Left ventricle myocardium superior (tissue), 1 donor: ENCODE measurements at regions not wholly inside any gene's neighbourhood (a gene's known extent, or its start where the extent isn't known, plus 50 kb on each side); places are given as distances from the start of the nearest gene placed in this dataset.
"Not testable (repeated sequence)": the region's sequence is repeated elsewhere in the genome, so short reads cannot be mapped to it uniquely, and the experiment has no call there.

ENCODE experiments used
- ATAC-seq: fragments of 200-7000 bp; cut with Tn5 transposase; one replicate; pipeline ENCODE4 v1.9.1; 2020; ENCODE audit warnings: mild to moderate bottlenecking, moderate library complexity
- DNase-seq: peaks from one replicate; pipeline ENCODE4 v3.0.0-alpha.2; 2020
- intact Hi-C: fragments of 100-400 bp; cut with micrococcal nuclease; formaldehyde crosslinking; loops from one replicate; pipeline ENCODE4 v1.11.0; 2022
- donor health status: DM: no; HTN: yes; CAD: no; lungs with severe emphysema.

DNA sequence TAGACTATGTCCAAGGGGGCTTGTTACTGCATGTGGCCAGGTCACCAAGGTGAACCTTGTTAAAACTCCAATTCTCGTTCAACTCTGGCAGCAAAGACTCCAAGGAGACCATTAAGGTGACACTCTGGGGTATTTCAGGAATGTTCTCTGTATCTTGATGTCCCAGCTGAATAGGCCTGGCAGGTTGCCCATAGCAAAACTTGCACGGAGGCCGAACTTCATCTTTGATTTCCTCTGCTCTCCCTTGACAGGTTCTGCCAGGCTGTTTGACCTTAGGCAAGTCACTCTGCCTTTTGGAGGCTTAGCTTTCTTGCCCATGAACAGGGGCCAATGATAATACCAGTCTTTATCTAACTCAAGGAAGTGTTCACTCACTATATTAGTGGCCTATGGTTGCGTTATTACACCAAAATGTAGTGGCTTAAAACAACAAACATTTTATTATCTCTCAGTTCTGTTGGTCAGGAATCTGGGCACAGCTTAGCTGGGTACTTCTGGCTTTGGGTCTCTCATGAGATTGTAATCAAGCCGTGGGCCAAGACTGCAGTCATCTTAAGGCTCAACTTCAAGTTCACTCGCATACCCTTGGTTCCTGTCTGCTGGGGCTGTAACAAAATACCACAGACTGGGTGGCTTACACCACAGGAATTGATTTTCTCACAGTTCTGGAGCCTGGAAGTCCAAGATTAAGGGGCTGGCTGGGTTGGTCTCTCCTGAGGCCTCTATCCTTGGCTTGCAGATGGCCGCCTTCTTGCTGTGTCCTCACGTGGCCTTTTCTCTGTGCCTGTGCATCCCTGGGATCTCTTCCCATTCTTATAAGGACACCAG, 168.5 kb downstream of the UTP18 start:
- intact Hi-C loops = no loop called here
- ATAC-seq (no peak), DNase-seq (no peak)

DNA sequence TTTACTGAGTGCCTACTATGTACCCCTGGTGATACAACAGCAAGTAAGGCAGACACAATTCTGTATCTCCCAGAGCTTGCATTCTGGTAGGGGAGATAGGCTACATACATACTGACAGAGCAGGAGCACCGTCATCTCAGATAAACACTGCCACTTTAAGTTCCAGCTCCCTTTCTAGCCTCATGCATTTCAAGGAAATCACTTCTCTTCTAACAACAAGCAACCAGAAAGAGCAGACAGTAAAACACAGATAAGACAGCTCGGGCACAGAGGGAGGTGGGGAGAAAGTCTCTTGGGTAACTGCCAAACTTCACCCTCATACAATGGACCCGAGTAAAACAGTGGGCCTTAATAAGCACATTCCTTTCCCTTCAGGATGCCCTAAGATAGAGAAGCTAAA, 169.6 kb downstream of the UTP18 start:
- intact Hi-C loops, ATAC-seq, DNase-seq: not testable (repeated sequence)

DNA sequence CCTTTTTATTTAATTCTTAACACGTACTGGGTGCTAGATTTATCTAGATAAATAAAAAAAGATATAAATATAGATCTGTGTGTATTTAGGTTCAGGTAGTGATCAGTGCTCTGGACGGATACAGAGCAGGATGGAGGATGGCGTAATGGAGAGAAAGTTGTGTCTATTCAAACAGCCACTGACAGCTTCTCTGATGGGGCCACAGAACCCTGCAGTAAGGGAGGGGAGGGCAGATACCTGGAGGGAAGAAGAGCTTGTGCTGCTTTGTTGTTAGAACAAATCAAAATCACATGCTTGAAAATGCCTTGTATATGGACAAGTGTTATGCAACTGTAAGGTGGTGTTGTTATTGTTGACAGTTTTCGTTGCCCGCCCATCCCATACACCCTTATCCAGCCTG, 170.2 kb downstream of the UTP18 start:
- intact Hi-C loops = no loop called here
- no peak for ATAC-seq
- no peak for DNase-seq

DNA sequence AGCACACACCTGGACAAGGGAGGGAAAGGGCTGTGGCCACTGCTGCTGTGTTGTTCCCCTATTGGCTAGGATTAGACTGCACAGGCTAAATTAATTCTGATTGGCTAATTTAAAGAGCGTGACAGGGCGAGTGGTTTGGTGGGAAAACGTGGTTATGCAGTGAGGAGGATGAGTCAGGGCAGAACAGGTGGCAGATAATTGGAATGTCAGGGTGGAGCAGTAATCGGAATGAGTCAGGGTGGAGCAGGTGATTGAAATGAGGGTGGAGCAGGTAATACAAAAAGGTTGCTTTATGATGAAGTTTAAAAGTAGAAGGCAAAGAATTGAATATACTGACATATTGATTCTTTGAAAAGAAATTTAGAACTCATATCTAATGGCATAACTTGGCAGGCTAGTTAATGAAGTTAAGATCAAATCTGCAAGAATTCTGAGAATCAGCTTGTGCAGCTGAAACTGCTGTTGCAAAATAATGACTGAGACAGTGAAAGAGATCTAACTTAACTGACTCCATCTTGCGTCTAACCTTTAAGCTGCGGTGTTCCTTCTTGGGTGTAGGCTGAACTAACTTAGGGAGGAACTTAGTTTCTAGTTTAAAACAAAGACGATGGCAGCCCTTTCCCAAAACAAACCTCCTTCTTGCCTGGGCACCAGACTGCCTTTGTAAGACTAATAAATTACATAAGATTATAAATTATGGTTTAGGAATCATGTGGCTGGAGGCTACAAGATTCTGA, 174.3 kb downstream of the UTP18 start:
- ATAC-seq (no peak), DNase-seq (no peak)
- intact Hi-C loops = no loop called here

DNA sequence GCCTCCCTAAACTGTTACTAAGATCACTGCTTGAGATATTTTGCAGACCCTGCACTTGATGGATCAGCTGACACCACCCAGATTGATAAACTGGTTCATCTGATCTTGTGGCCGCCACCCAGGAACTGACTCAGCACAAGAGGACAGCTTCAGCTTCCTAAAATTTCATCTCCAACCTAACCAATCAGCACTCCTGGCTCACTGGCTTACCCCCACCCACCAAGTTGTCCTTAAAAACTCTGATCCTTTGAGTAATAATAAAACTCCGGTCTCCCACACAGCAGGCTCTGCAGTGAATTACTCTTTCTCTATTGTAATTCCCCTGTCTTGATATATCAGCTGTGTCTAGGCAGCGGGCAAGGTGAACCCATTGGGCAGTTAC, 174.8 kb downstream of the UTP18 start:
- ATAC-seq (no peak), DNase-seq (no peak)
- intact Hi-C loops = no loop called here

DNA sequence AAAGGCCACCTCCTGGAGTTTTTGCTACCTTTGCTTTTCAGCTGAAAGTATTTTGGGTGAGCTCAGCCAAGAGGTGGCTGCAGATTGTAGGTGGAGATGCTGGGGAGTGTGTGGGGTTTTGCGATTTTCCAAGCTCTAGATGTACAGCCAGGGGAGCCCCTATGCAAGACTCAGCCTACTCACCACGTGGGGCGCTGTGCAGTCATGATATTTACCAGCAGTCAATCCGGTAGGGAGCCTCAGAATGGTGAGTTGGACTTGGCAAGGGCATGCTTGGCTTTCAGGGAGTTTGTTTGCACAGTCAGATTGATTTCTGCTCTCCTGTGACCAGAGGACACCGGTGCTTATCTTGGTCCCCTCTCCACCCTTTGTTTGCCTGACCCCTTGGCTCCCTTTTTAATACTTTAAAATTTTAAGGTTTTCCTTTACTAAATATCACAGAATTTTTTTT, 175.3 kb downstream of the UTP18 start:
- peak; percentile 39 for DNase-seq
- ATAC-seq = peak; percentile 34
- intact Hi-C loops = no loop called here

DNA sequence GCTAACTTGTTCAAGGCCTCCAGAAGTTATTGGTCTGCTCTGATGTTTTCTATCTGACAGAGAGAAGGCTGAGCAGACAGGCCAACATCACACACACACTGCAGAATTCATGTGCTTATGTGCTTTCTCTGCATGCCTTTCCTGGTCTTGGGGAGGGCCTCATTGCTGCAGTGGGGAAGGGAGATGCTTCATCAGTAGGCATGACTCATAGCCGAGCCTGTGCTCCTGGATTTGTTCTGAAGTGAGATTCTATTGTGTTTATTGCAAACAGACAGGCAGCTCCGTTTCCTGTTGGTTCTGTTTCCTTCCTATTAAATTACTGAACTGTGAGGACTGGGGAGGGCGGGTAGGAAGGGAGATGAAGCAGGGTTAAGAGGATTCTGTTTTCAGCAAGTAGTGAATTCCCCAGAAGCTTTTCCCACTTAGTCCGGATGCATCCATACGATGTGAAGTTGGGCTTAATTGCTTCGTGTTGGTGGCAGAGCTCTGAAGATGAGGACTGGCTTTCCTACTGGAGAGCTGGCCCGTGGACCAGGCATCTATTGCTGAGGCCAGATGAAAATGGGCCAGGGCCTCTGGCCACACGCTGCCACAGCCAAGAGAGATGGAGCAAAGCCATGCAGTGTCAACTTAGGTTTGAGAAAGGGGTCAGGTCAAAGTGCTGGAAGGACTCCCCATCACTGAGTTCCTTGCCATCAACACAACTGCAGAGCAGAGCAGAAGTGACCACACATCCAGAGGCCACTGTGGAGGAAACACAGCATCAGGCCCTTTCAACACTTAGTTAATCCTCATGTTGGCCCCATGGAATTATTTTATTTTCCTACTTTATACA, 179.3 kb downstream of the UTP18 start:
- ATAC-seq = peak; percentile 67
- peak; percentile 34 for DNase-seq

DNA sequence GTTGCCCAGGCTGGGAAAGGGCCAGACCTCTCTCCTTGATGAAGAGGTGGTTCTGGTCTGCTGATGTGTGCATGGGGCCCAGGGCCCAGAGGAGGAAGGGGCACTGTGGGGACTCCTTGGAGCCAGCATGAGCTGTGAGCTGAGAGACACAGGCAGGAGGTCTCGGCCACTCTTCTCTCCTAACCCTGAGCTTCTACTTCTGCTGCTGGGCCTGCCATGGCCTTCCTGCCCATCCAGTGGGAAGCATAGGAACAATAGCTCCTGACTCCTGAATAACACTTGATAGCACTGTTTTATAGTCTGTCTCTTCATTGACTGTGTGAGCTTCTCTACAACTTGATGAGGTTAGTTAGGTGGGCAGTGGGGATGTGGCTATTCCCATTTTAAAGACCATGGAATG, 181.1 kb downstream of the UTP18 start:
- intact Hi-C loops = no loop called here
- DNase-seq (no peak), ATAC-seq (no peak)

More for the DNA sequence above, 179.3 kb downstream of the UTP18 start:
- intact Hi-C loops = no loop called here

DNA sequence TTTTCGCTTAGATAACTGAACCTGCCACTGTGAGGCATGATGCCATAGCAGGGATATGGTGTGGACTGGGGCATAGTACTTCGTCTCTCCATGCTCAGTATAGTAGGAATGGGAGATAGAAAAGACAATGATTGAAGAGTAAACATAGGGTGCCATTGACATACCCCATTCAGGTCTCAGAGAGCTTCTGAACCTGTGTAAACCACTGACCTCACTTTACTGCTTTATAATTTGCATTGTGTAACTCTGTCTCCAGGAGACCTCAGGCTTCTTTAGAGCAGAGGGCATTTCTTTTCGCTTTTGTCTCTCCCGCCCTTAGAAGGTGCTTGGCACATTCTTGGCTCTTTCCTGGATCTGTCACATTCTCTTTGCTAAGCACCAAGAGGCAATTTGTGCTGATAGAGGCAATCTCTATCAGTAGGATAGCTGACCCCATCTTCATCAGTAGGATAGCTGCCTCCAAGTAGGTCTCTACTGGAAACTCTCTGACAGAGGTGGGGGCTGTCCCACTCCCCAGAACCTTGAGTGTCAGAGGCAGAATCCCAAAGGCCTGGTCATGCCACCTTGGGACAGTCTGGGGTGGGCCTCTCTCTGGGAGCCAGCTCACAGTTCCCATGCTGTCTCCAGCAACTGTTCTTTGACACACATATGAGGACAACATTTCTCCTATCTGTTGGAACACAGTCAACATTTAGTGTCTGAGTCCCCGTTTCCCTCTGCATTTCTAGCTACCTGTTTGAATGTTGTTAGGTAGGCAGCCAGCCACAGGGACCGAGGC, 181.9 kb downstream of the UTP18 start:
- intact Hi-C loops = no loop called here
- DNase-seq = no peak
- no peak for ATAC-seq

DNA sequence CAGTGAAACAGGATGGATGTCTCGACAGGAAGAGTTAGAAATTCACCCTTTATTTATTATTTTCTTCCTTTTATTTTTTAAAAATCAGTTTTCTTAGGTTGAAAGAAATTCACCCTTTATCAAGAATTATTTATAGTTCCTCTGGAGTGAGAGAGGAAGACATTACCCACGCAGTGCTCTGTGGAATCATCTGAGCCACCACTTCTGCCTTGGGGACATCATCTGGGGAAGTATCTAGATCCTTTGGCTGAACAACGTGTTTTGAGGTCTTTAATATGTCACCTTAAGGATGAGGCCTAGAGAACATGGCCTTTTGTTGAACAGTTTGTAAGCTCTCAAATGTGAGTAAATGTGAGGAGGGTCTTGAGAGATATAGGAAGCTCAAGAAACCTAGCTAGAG, 183.3 kb downstream of the UTP18 start:
- intact Hi-C loops = no loop called here
- no peak for DNase-seq
- no peak for ATAC-seq

DNA sequence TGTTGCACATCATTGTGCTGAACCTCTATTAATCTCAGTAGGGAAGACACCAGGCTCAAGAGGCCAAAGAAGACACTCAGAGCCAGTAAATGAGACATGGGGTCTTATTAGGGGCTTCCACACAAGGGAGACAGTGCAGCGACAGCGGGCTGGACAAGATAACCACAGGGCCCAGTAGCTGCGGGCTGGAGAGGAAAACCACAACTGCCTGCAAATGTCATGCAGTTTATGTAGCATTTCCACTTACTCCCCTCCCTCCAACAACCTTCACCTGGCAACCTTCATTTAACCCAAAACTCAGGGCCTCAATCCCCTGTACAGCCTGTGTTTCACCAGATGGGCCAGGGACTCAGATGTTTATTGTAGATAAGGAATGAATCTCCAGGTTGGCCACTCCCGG, 185.6 kb downstream of the UTP18 start:
- DNase-seq (no peak), ATAC-seq (no peak)
- intact Hi-C loops = no loop called here

DNA sequence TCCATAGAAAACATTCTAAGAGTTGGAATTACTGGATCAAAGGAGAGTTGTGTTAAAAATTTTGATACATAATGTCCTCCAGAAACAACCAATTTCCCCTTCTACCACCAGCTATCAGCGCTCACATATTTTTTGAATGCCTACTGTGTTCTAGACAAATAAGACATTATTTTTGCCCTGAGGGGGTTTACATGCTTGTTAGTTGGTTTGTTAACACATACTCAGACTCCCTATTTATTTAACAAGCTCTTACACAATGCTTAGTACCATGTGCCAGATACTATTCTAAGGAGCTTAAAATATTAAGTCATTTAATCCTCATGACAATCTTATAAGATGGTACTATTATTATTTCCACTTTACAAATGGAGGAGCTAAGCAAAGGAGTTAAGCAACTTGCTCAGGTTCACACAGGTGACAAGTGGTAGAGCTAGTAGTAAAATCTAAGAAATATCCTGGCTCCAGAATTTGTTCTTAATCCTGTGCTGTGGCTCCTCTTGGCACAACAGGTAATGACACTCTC, 194.2 kb downstream of the UTP18 start:
- intact Hi-C loops = no loop called here
- no peak for ATAC-seq

DNA sequence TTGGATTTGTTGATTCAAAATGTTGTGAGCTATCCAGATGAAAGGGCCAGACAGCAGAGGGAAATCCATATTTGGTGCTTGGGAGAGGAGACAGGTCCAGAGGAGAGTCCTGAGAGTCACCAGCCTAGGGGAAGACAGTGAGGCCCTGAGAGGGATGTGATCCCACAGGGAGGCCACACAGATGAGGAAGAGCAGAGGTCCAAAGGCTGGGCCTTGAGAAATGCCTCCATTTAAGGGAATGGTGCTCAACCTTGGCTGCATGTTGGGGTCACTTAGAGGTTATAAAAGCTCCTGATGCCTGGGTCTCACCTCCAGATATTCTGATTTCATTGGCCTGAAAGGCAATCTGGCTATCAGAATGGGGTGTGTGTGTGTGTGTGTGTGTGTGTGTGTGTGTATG, 194.9 kb downstream of the UTP18 start:
- intact Hi-C loops = no loop called here
- DNase-seq = no peak
- ATAC-seq = no peak

More for the DNA sequence above, 194.2 kb downstream of the UTP18 start:
- no peak for DNase-seq

DNA sequence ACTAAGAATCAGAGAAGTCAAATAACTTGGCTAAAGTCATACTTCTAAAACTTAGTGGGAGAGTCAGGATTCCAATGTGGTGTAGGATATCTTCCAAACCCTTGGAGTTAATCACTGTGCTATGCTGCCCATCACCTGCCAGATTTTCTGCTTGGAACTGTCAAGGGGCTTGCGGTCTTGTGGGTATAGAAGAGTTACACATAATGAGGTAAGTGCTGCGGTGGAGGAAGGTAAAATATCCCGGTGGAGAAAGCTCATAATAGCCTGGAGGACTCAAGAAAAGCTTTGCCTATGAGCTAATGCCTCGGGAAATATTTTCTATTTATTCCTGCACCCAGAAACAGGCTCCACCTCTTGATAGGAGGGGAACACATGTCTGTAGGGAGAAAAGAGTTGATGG, 195.6 kb downstream of the UTP18 start:
- intact Hi-C loops = no loop called here
- ATAC-seq = no peak
- no peak for DNase-seq

DNA sequence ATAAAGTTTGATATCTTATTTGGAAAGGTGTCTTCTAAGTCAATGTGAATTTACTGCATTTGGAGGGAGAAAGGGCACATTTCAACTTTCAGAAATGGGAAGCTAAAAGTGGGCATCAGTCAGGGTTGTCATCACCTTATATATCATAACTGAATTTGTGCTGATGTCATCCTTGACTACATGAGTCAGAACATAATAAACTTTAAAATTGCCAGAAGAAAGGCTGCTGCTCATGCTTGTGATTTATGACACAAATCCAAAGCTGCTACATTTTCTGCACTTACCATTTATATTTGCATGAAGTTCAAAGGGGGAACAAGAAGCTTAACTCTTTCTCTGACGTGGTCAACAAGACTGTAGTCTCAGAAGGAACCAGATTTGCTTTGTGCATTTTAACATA, 196.6 kb downstream of the UTP18 start:
- no peak for DNase-seq
- no peak for ATAC-seq
- intact Hi-C loops = no loop called here

DNA sequence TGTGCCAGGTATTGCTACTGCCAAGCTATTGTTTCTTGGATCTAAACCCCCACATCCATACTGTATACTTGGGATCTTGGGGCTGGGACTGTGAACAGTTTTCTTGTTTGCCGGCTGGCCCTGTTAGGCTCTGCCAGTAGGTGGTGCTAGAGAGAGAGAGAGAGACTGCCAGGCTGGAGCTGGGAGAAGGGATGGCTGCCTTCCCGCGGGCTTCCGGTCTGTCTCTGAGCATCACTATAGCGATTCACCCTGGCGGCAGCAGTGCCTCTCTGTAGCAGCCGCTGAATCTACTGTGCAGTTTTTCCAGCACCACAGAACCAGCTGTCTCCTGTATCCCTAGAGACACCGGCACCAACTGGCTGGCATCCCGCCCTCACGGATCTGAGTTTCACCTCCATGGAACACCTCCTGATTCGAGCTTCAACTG, 201.2 kb downstream of the UTP18 start:
- intact Hi-C loops = no loop called here
- DNase-seq = peak; percentile 48
- peak; percentile 41 for ATAC-seq

DNA sequence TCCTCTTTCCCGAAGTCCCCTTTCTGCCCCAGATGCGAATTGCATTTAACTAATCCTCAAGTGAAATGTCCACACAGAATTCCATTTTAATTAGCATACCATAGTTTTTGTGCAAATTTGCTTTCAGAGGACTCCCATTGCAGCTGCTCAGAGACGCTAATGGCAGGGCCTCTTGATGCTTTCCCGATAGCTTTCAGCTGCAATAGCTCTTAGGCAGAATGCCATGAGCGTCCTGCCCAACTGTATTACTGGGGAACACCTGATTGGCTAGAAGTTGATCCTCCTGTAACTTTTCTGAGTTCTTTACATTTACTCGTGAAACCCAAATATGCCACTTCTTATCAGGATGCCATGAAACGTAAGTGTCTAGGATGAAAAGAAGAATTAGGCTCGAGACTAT, 203.0 kb downstream of the UTP18 start:
- ATAC-seq = no peak
- intact Hi-C loops = no loop called here

DNA sequence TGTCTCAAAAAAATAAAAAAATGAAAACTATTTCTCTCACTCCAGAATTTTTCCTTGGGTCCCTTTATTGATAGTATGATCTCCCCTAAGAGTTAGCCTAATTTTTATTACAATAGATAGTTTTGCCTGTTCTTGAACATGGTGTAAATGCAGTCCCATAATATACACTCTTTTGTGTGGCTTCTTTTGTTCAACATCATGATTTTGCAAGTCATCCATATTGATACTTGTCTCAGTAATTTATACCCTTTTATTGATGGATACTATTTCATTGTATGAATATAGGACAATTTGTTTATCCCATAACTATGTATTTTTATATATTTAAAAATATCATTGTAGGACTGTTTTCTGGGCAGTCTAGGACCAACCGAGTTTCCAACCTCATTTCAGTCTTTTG, 207.0 kb downstream of the UTP18 start:
- DNase-seq = no peak
- intact Hi-C loops = no loop called here
- ATAC-seq = no peak

More for the DNA sequence above, 203.0 kb downstream of the UTP18 start:
- DNase-seq = no peak

DNA sequence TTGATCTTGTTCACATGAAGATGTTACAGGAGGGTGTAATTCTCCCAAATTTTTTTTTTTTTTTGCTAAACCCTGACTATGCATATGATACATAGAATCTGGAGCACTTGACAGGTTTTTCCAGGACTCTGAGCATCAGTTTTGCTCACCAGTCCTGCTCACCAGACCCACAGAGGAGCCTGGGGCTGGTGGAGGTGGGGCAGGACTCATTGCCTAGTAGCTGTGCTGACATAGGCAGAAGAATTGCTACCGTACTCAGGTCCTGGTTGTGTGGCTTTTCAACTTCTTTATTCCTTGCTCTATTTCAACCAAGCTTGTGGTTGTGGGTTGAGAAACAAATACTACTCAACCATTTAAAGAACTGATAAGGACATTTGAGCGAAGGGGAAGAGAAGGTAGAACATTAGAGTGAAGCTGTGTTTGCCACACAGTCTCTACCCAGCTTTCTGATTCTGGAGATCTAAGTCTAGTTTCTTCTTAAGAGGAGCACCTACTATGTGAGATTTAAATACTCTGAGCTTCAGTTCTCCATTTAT, 212.4 kb downstream of the UTP18 start:
- DNase-seq = no peak
- ATAC-seq = no peak
- intact Hi-C loops = no loop called here
